IMR-90 (cell line): ENCODE measurements at regions not wholly inside any gene's neighbourhood (a gene's known extent, or its start where the extent isn't known, plus 50 kb on each side); places are given as distances from the start of the nearest gene placed in this dataset.

Source experiments
- ATAC-seq: fragments of 200-7000 bp; cut with Tn5 transposase; 2 replicates; pipeline ENCODE4 v1.9.1; 2020; ENCODE audit warnings: low read depth, mild to moderate bottlenecking, moderate library complexity
- BruUV-seq: library from RNA; stranded (reverse); fragments of 400-500 nt; replicated peaks from 2 replicates; lab custom pipeline; 2021; lab: Mats Ljungman, UMichigan
- CTCF ChIA-PET: fragments of 300-600 bp; formaldehyde crosslinking; extraction: SDS; loops from one replicate; lab custom pipeline; 2021; ENCODE audit warnings: antibody characterized with exemption; lab: Yijun Ruan, JAX
- POLR2A ChIA-PET: fragments of 300-600 bp; sonication (Branson Sonifier 250); formaldehyde crosslinking; loops from one replicate; lab custom pipeline; 2022; ENCODE audit warnings: antibody characterized with exemption; ENCODE audit not compliant: unreplicated experiment; lab: Charles Lee
- DNase-seq: peaks from one replicate; pipeline ENCODE4 v3.0.0; 2013
- H2AFZ ChIP-seq: replicated peaks from 2 replicates; pipeline ENCODE3; 2013; ENCODE audit warnings: low read length, mild to moderate bottlenecking; ENCODE audit not compliant: poor library complexity
- H2AK5ac ChIP-seq: 2 replicates; pipeline ENCODE4 v1.6.1; 2013; ENCODE audit warnings: low read depth, low read length, inconsistent platforms
- H2AK9ac ChIP-seq: replicated peaks from 2 replicates; pipeline ENCODE3; 2013; ENCODE audit warnings: mild to moderate bottlenecking, low read depth, low read length, moderate library complexity; ENCODE audit not compliant: poor library complexity
- H2BK120ac ChIP-seq: 2 replicates; pipeline ENCODE4 v1.6.1; 2013; ENCODE audit warnings: low read depth, low read length, inconsistent platforms
- H2BK15ac ChIP-seq: 3 replicates; pipeline ENCODE4 v1.6.1; 2013; ENCODE audit warnings: low read depth, low read length, inconsistent platforms
- H2BK20ac ChIP-seq: 2 replicates; pipeline ENCODE4 v1.6.1; 2013; ENCODE audit warnings: low read depth, mild to moderate bottlenecking, inconsistent platforms, low read length, moderate library complexity
- H2BK5ac ChIP-seq: 2 replicates; pipeline ENCODE4 v1.6.1; 2013; ENCODE audit warnings: mild to moderate bottlenecking, low read depth, low read length, inconsistent platforms; ENCODE audit not compliant: poor library complexity, severe bottlenecking
- H3K14ac ChIP-seq: replicated peaks from 2 replicates; pipeline ENCODE4 v1.6.1; 2013; ENCODE audit warnings: low read depth, low read length, inconsistent platforms
- H3K18ac ChIP-seq: 2 replicates; pipeline ENCODE4 v1.6.1; 2013; ENCODE audit warnings: low read depth, low read length, control low read depth
- H3K23ac ChIP-seq: 2 replicates; pipeline ENCODE4 v1.6.1; 2013; ENCODE audit warnings: low read depth, low read length, inconsistent platforms
- H3K27ac ChIP-seq: 2 replicates; pipeline ENCODE4 v1.5.1; 2013; ENCODE audit warnings: mild to moderate bottlenecking, control low read depth, low read length; ENCODE audit not compliant: insufficient read depth
- H3K27me3 ChIP-seq: 2 replicates; pipeline ENCODE4 v1.6.1; 2013; ENCODE audit warnings: low read length; ENCODE audit not compliant: control insufficient read depth, insufficient read depth
- H3K36me3 ChIP-seq: 2 replicates; pipeline ENCODE4 v1.6.1; 2013; ENCODE audit warnings: low read length, mixed read lengths; ENCODE audit not compliant: control insufficient read depth, insufficient read depth
- H3K4ac ChIP-seq: 2 replicates; pipeline ENCODE4 v1.6.1; 2013; ENCODE audit warnings: low read depth, low read length, inconsistent platforms
- H3K4me1 ChIP-seq: 2 replicates; pipeline ENCODE4 v1.6.1; 2013; ENCODE audit warnings: low read length, mixed read lengths; ENCODE audit not compliant: control insufficient read depth, insufficient read depth
- H3K4me2 ChIP-seq: 2 replicates; pipeline ENCODE4 v1.6.1; 2013; ENCODE audit warnings: low read depth, mild to moderate bottlenecking, control low read depth, low read length, moderate library complexity
- H3K4me3 ChIP-seq: 2 replicates; pipeline ENCODE4 v1.5.1; 2013; ENCODE audit warnings: low read depth, mild to moderate bottlenecking, control low read depth, low read length, moderate library complexity; ENCODE audit not compliant: insufficient read depth
- H3K56ac ChIP-seq: 2 replicates; pipeline ENCODE4 v1.6.1; 2013; ENCODE audit warnings: low read length, inconsistent platforms; ENCODE audit not compliant: insufficient read depth; ENCODE audit errors: extremely low read depth
- H3K79me1 ChIP-seq, 2 experiments: 2 replicates each; pipeline ENCODE4 v1.6.1; 2013; ENCODE audit warnings: low read length in 2 of 2, inconsistent platforms in 1 of 2, low read depth in 1 of 2
- H3K9ac ChIP-seq: 2 replicates; pipeline ENCODE4 v1.6.1; 2013; ENCODE audit warnings: low read depth, low read length, control low read depth
- H3K9me1 ChIP-seq: 2 replicates; pipeline ENCODE4 v1.6.1; 2013; ENCODE audit warnings: low read length, inconsistent platforms; ENCODE audit not compliant: insufficient read depth
- H3K9me3 ChIP-seq: 2 replicates; pipeline ENCODE4 v1.6.1; 2013; ENCODE audit warnings: low read length; ENCODE audit not compliant: control insufficient read depth, insufficient read depth
- H4K20me1 ChIP-seq: 2 replicates; pipeline ENCODE4 v1.6.1; 2013; ENCODE audit warnings: low read length, inconsistent platforms; ENCODE audit not compliant: insufficient read depth
- H4K5ac ChIP-seq: 2 replicates; pipeline ENCODE4 v1.6.1; 2013; ENCODE audit warnings: mild to moderate bottlenecking, low read depth, low read length, control low read depth
- H4K8ac ChIP-seq, 2 experiments: 2 replicates each; pipeline ENCODE4 v1.6.1; 2013; ENCODE audit warnings: low read depth in 2 of 2, low read length in 2 of 2, control low read depth in 1 of 2, inconsistent platforms in 1 of 2
- H4K91ac ChIP-seq: 2 replicates; pipeline ENCODE4 v1.6.1; 2013; ENCODE audit warnings: low read depth, low read length, inconsistent platforms; ENCODE audit not compliant: insufficient read depth
- CEBPB ChIP-seq: IDR thresholded peaks from 2 replicates; pipeline ENCODE4 v1.6.1; 2012; ENCODE audit warnings: low read depth, low read length, improper control_type of control experiment
- CHD1 ChIP-seq: IDR thresholded peaks from 2 replicates; pipeline ENCODE4 v1.6.1; 2012; ENCODE audit warnings: low read depth, low read length, improper control_type of control experiment
- WGBS, 2 experiments: methylation state at CpG; one replicate each; pipeline versions ENCODE4 v1.1.5 to v1.1.7; 2013; ENCODE audit warnings: missing lambda C conversion rate in 2 of 2; ENCODE audit not compliant: insufficient read length in 1 of 2; ENCODE audit errors: extremely low coverage in 2 of 2; 5-methylcytosine and 5-hydroxymethylcytosine counted together
- dilution Hi-C: fragments of 300-500 bp; cut with HindIII; formaldehyde crosslinking; loops from one replicate; pipeline ENCODE4 v1.14.3; 2018; ENCODE audit warnings: low sequenced_read_pairs; ENCODE audit not compliant: unreplicated experiment
- in situ Hi-C: fragments of 300-500 bp; cut with MboI; formaldehyde crosslinking; loops from 3 replicates; pipeline ENCODE4 v1.14.3; 2019; ENCODE audit warnings: low sequenced_read_pairs, inconsistent platforms, mixed read lengths
- intact Hi-C: fragments of 100-400 bp; cut with micrococcal nuclease; formaldehyde crosslinking; loops from 2 replicates; pipeline ENCODE4 v1.10.0; 2022

- Histone ChIP-seq H3K9ac (no peak overlapping the region), H2AFZ (no peak overlapping the region), H3K4me2 (no peak overlapping the region), H3K4me1 (peaks cover 5% of the 10 kb centered on the region), H4K5ac (peak overlapping the region; percentile 10), H2BK20ac (peak overlapping the region; percentile 86), H3K27ac (no peak overlapping the region), H3K56ac (no peak overlapping the region), H4K91ac (peak overlapping the region; percentile 91), H3K79me1 (no peaks in the 10 kb centered on the region), H3K4me3 (no peak overlapping the region), H3K27me3 (no peaks in the 10 kb centered on the region), H2BK120ac (peak overlapping the region; percentile 75), H3K23ac (peak overlapping the region; percentile 50; the same call in 1 of the 2 replicates), H2AK9ac (no peak overlapping the region), H3K4ac (peak overlapping the region; percentile 79), H4K20me1 (no peaks in the 10 kb centered on the region), H3K9me3 (no peaks in the 10 kb centered on the region), H3K18ac (peak overlapping the region; percentile 48), H2AK5ac (peak overlapping the region; percentile 74), H3K36me3 (no peaks in the 10 kb centered on the region), H2BK15ac (peak overlapping the region; percentile 97), H2BK5ac (no peak overlapping the region), H3K14ac (peak overlapping the region; percentile 75), H3K9me1 (peaks cover 5% of the 10 kb centered on the region; the same call in 1 of the 2 replicates), H4K8ac (peak overlapping the region; percentile 29 to 44; a peak in 3 of 4 replicates)
- intact Hi-C loops = no loop called here
- no peak for ATAC-seq
- no TSS peak for BruUV-seq
- in situ Hi-C loops = no loop called here
- TF ChIP-seq CEBPB (peak; percentile 85), CHD1 (no peak)
- peak; percentile 32 for DNase-seq
- ChIA-PET CTCF (no interaction called here), POLR2A (no interaction called here)
- dilution Hi-C loops = no loop called here
- WGBS, 2 experiments = no CpG with 5 or more reads among the region's 9 CpGs
Observed at GRCh38 chr1:218711884-218712674, 366.9 kb downstream of the TGFB2 start.
